ENCODE measurements at regions not wholly inside any gene's neighbourhood (a gene's known extent, or its start where the extent isn't known, plus 50 kb on each side); places are given as distances from the start of the nearest gene placed in this dataset.

GRCh38 chr7:155981703-155982102, 169.4 kb upstream of the SHH start:
- POLR2A ChIA-PET: no interaction called here
- Histone ChIP-seq H3K4me3 (replicated peaks in 1 of 3; ENCODE audit: insufficient read depth in 1 of 3, low read depth in 1 of 3, low read length in 3 of 3) (no peak overlapping the region), H3K9me3 (replicated peaks; ENCODE audit: control insufficient read depth, insufficient read depth, low read length) (peaks cover 2% of the 10 kb centered on the region), H3K9ac (replicated peaks; ENCODE audit: extremely low read depth, insufficient read depth, low read length) (no peak overlapping the region), H3K27me3 (ENCODE audit: control insufficient read depth in 2 of 2, insufficient read depth in 2 of 2, low read length in 2 of 2) (no peaks in the 10 kb centered on the region), H2AFZ (ENCODE audit: low read depth, low read length) (no peak overlapping the region), H3K4me2 (ENCODE audit: insufficient read depth, low read length) (no peak overlapping the region), H3K27ac (ENCODE audit: insufficient read depth, low read depth, low read length) (no peak overlapping the region), H3K9me1 (replicated peaks; ENCODE audit: control insufficient read depth, extremely low read depth, insufficient read depth, low read length) (no peaks in the 10 kb centered on the region), H3K36me3 (ENCODE audit: control insufficient read depth in 2 of 2, extremely low read depth in 1 of 2, insufficient read depth in 2 of 2, low read length in 2 of 2) (no peaks in the 10 kb centered on the region), H3K79me2 (ENCODE audit: control insufficient read depth, insufficient read depth, low read length) (no peaks in the 10 kb centered on the region), H4K20me1 (replicated peaks; ENCODE audit: control insufficient read depth, extremely low read depth, insufficient read depth, low read length) (no peaks in the 10 kb centered on the region), H3K4me1 (ENCODE audit: control insufficient read depth, extremely low read depth, insufficient read depth, low read length) (no peaks in the 10 kb centered on the region)
- dilution Hi-C loops (cut with MboI; ENCODE audit: extremely low pct_ligation_motif_present, low sequenced_read_pairs) (no loop called here), intact Hi-C loops (cut with micrococcal nuclease) (no loop called here)
- BruUV-seq (replicated peaks): no TSS peak
- no peak for FAIRE-seq
- CTCF ChIA-PET: no interaction called here
- no peak for DNase-seq (ENCODE audit: low read depth, low spot score)
- no peak for TF ChIP-seq GATA2 (IDR thresholded peaks at IDR 0.05; ENCODE audit: insufficient read depth, insufficient read length, low read depth, low read length)
- no peak for TF ChIP-seq POLR2AphosphoS5 (IDR thresholded peaks at IDR 0.05; ENCODE audit: insufficient read depth, low read depth, low read length)
- no peak for TF ChIP-seq JUN (IDR thresholded peaks at IDR 0.05; ENCODE audit: borderline replicate concordance, insufficient read depth, insufficient read length, low read depth)
- no peak for TF ChIP-seq MYC (IDR thresholded peaks at IDR 0.05; ENCODE audit: low read depth, low read length)
- TF ChIP-seq EZH2 (IDR thresholded peaks at IDR 0.05; ENCODE audit: borderline replicate concordance, low read depth, low read length, severe bottlenecking): no peak
- TF ChIP-seq FOS (IDR thresholded peaks at IDR 0.05; ENCODE audit: borderline replicate concordance, insufficient read depth, low read length): no peak
- TF ChIP-seq POLR2A (IDR thresholded peaks at IDR 0.05; ENCODE audit: low read depth, low read length): no peak
- TF ChIP-seq, protein P1, sequence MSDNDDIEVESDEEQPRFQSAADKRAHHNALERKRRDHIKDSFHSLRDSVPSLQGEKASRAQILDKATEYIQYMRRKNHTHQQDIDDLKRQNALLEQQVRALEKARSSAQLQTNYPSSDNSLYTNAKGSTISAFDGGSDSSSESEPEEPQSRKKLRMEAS (IDR thresholded peaks at IDR 0.05; ENCODE audit: insufficient read depth, insufficient read length): no peak
- TF ChIP-seq, protein P2, sequence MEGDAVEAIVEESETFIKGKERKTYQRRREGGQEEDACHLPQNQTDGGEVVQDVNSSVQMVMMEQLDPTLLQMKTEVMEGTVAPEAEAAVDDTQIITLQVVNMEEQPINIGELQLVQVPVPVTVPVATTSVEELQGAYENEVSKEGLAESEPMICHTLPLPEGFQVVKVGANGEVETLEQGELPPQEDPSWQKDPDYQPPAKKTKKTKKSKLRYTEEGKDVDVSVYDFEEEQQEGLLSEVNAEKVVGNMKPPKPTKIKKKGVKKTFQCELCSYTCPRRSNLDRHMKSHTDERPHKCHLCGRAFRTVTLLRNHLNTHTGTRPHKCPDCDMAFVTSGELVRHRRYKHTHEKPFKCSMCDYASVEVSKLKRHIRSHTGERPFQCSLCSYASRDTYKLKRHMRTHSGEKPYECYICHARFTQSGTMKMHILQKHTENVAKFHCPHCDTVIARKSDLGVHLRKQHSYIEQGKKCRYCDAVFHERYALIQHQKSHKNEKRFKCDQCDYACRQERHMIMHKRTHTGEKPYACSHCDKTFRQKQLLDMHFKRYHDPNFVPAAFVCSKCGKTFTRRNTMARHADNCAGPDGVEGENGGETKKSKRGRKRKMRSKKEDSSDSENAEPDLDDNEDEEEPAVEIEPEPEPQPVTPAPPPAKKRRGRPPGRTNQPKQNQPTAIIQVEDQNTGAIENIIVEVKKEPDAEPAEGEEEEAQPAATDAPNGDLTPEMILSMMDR (IDR thresholded peaks at IDR 0.05; ENCODE audit: extremely low read depth in 1 of 2, insufficient read depth in 1 of 2, low read depth in 1 of 2, low read length in 2 of 2): no peak
